A549 (cell line): ENCODE measurements at regions not wholly inside any gene's neighbourhood (a gene's known extent, or its start where the extent isn't known, plus 50 kb on each side); places are given as distances from the start of the nearest gene placed in this dataset.
A peak's percentile ranks its signal among the peaks of the same experiment; 100 is the strongest.

Experiments used
- ATAC-seq, 2 experiments: fragments of 200-7000 bp in 1 of 2; fragments of >200 bp in 1 of 2; cut with Nextera tagmentation in 1 of 2; cut with Tn5 transposase in 1 of 2; 3 replicates each; pipeline versions ENCODE4 v1.8.0 to v1.9.1; 2018 to 2020; ENCODE audit warnings: mild to moderate bottlenecking in 1 of 2, moderate library complexity in 1 of 2
- CTCF ChIA-PET: fragments of 300-600 bp; sonication (Branson Sonifier 250); formaldehyde crosslinking; extraction: SDS; loops from one replicate; lab custom pipeline; 2021; ENCODE audit warnings: antibody characterized with exemption, inconsistent platforms; lab: Yijun Ruan, JAX
- POLR2A ChIA-PET: fragments of 350-600 bp; formaldehyde crosslinking; extraction: SDS; loops from one replicate; lab custom pipeline; 2021; ENCODE audit warnings: antibody characterized with exemption, inconsistent platforms; lab: Yijun Ruan, JAX
- DNase-seq, 2 experiments: peaks; one replicate each; pipeline versions ENCODE4 v3.0.0 to v3.0.0-alpha.2; 2011 to 2016; ENCODE audit warnings: low read depth in 1 of 2, low spot score in 1 of 2
- FAIRE-seq: peaks from 2 replicates; lab custom pipeline; 2011; peaks lifted over from hg19 to GRCh38; lab: Jason Lieb, UNC
- H3K27ac ChIP-seq, 2 experiments: fragments of >200 bp; sonication (Bioruptor Twin); formaldehyde crosslinking; 3 replicates each; pipeline ENCODE4 v1.5.1; 2016 to 2017
- H3K4me1 ChIP-seq: fragments of >200 bp; sonication (Bioruptor Twin); formaldehyde crosslinking; 3 replicates; pipeline ENCODE4 v1.6.1; 2016
- H3K4me2 ChIP-seq: fragments of >200 bp; sonication (Bioruptor Twin); formaldehyde crosslinking; 3 replicates; pipeline ENCODE4 v1.6.1; 2016
- H3K4me3 ChIP-seq: fragments of >200 bp; sonication (Bioruptor Twin); formaldehyde crosslinking; 3 replicates; pipeline ENCODE4 v1.5.1; 2016
- H3K9me3 ChIP-seq: fragments of >200 bp; sonication (Bioruptor Twin); formaldehyde crosslinking; 3 replicates; pipeline ENCODE4 v1.6.1; 2016
- CBX2 ChIP-seq: fragments of 200-600 bp; sonication (generic); IDR thresholded peaks from 2 replicates; pipeline ENCODE4 v1.6.1; 2016; ENCODE audit warnings: low read depth, mild to moderate bottlenecking, borderline replicate concordance
- E2F6 ChIP-seq: IDR thresholded peaks from 2 replicates; pipeline ENCODE4 v1.6.1; 2012; ENCODE audit warnings: low read depth, borderline replicate concordance
- ELK1 ChIP-seq: fragments of 150-350 bp; IDR thresholded peaks from 2 replicates; pipeline ENCODE4 v1.6.1; 2014; ENCODE audit warnings: low read depth, mild to moderate bottlenecking, low read length
- EP300 ChIP-seq, 2 experiments: fragments of >200 bp; sonication (Bioruptor Twin); formaldehyde crosslinking; IDR thresholded peaks; 2 replicates in 1 of 2; 3 replicates in 1 of 2; pipeline ENCODE4 v1.6.1; 2016 to 2017
- ESRRA ChIP-seq: fragments of 150-350 bp; IDR thresholded peaks from 2 replicates; pipeline ENCODE4 v1.6.1; 2014; ENCODE audit warnings: mild to moderate bottlenecking, low read length, borderline replicate concordance
- FOSB ChIP-seq: fragments of 250-450 bp; sonication (Bioruptor Pico); IDR thresholded peaks from 2 replicates; pipeline ENCODE4 v1.5.0; 2020; ENCODE audit warnings: mild to moderate bottlenecking, moderate library complexity
- FOSL2 ChIP-seq, 2 experiments: fragments of 450-650 bp in 1 of 2; fragments of >200 bp in 1 of 2; sonication (Bioruptor Twin) in 1 of 2; formaldehyde crosslinking; IDR thresholded peaks; 2 replicates each; pipeline versions ENCODE4 v1.5.0 to v1.6.1; 2016 to 2020; ENCODE audit warnings: mild to moderate bottlenecking in 1 of 2, moderate library complexity in 1 of 2
- GATA3 ChIP-seq: IDR thresholded peaks from 2 replicates; pipeline ENCODE4 v1.6.1; 2012; ENCODE audit warnings: borderline replicate concordance
- HDAC2 ChIP-seq: fragments of 200-600 bp; sonication (generic); IDR thresholded peaks from 2 replicates; pipeline ENCODE4 v1.6.1; 2016
- HES2 ChIP-seq: fragments of >200 bp; sonication (Bioruptor Twin); formaldehyde crosslinking; IDR thresholded peaks from 2 replicates; pipeline ENCODE4 v1.6.1; 2016
- HEYL ChIP-seq: fragments of 250-450 bp; sonication (Bioruptor Pico); IDR thresholded peaks from 2 replicates; pipeline ENCODE4 v1.8.0; 2021; ENCODE audit warnings: mild to moderate bottlenecking, moderate library complexity
- HOXA7 ChIP-seq: fragments of 250-450 bp; sonication (Bioruptor Pico); IDR thresholded peaks from 2 replicates; pipeline ENCODE4 v1.5.0; 2020; ENCODE audit warnings: mild to moderate bottlenecking, moderate library complexity
- HOXB13 ChIP-seq: fragments of 250-450 bp; sonication (Bioruptor Pico); IDR thresholded peaks from 2 replicates; pipeline ENCODE4 v1.5.0; 2020; ENCODE audit warnings: low read depth, mild to moderate bottlenecking, moderate library complexity
- HOXB5 ChIP-seq: fragments of 250-450 bp; sonication (Bioruptor Pico); IDR thresholded peaks from 2 replicates; pipeline ENCODE4 v1.5.0; 2020; ENCODE audit warnings: mild to moderate bottlenecking, moderate library complexity
- JUN ChIP-seq, 2 experiments: fragments of >200 bp; sonication (Bioruptor Twin); formaldehyde crosslinking; IDR thresholded peaks; 2 replicates in 1 of 2; 3 replicates in 1 of 2; pipeline ENCODE4 v1.6.1; 2016 to 2017
- KDM1A ChIP-seq: fragments of 200-600 bp; sonication (generic); IDR thresholded peaks from 2 replicates; pipeline ENCODE4 v1.6.1; 2016; ENCODE audit warnings: low read depth, mild to moderate bottlenecking
- KDM5A ChIP-seq: fragments of 200-600 bp; sonication (generic); IDR thresholded peaks from 2 replicates; pipeline ENCODE4 v1.6.1; 2016; ENCODE audit warnings: antibody characterized with exemption, mild to moderate bottlenecking
- MAFK ChIP-seq: fragments of 450-650 bp; IDR thresholded peaks from 2 replicates; pipeline ENCODE4 v1.6.1; 2014; ENCODE audit not compliant: partially characterized antibody
- MAX ChIP-seq: IDR thresholded peaks from 2 replicates; pipeline ENCODE4 v1.6.1; 2012
- MYC ChIP-seq: IDR thresholded peaks from 2 replicates; pipeline ENCODE4 v1.6.1; 2012; ENCODE audit warnings: mild to moderate bottlenecking, inconsistent platforms, low read length, improper control_type of control experiment, borderline replicate concordance
- NFE2L2 ChIP-seq: fragments of 150-350 bp; conservative IDR thresholded peaks from 2 replicates; pipeline ENCODE4 v1.6.1; 2014; ENCODE audit warnings: low read length
- NPAS2 ChIP-seq: fragments of 250-450 bp; sonication (Bioruptor Pico); IDR thresholded peaks from 2 replicates; pipeline ENCODE4 v1.8.0; 2022; ENCODE audit warnings: mild to moderate bottlenecking, moderate library complexity, borderline replicate concordance
- POLR2AphosphoS2 ChIP-seq: conservative IDR thresholded peaks from 2 replicates; pipeline ENCODE4 v1.6.1; 2012; ENCODE audit warnings: low read length, improper control_type of control experiment, inconsistent platforms
- RCOR1 ChIP-seq: fragments of 150-350 bp; IDR thresholded peaks from 2 replicates; pipeline ENCODE4 v1.6.1; 2014; ENCODE audit warnings: antibody characterized with exemption, low read length, low read depth
- RNF2 ChIP-seq: fragments of 200-600 bp; sonication (generic); IDR thresholded peaks from 2 replicates; pipeline ENCODE4 v1.6.1; 2016; ENCODE audit warnings: low read depth, mild to moderate bottlenecking, antibody characterized with exemption, moderate library complexity, borderline replicate concordance
- SREBF2 ChIP-seq: fragments of 450-650 bp; IDR thresholded peaks from 2 replicates; pipeline ENCODE4 v1.6.1; 2014; ENCODE audit warnings: mild to moderate bottlenecking, moderate library complexity
- TP53 ChIP-seq: fragments of 250-450 bp; sonication (Bioruptor Pico); IDR thresholded peaks from 2 replicates; pipeline ENCODE4 v1.5.0; 2021; ENCODE audit warnings: mild to moderate bottlenecking, moderate library complexity
- USF2 ChIP-seq: fragments of 450-650 bp; IDR thresholded peaks from 2 replicates; pipeline ENCODE4 v1.6.1; 2014; ENCODE audit warnings: antibody characterized with exemption
- ZC3H11A ChIP-seq: fragments of 450-650 bp; IDR thresholded peaks from 2 replicates; pipeline ENCODE4 v1.6.1; 2014; ENCODE audit warnings: antibody characterized with exemption, mild to moderate bottlenecking
- ZNF302 ChIP-seq: fragments of 250-450 bp; sonication (Bioruptor Pico); IDR thresholded peaks from 2 replicates; pipeline ENCODE4 v1.9.0; 2021; ENCODE audit warnings: inconsistent platforms, mild to moderate bottlenecking, moderate library complexity
- WGBS: methylation state at CpG from one replicate; pipeline ENCODE4 v1.1.6; 2017; ENCODE audit errors: missing lambda C conversion rate; 5-methylcytosine and 5-hydroxymethylcytosine counted together
- TF ChIP-seq, protein P1 (sequence below): fragments of >200 bp; sonication (Bioruptor Twin); formaldehyde crosslinking; IDR thresholded peaks from 3 replicates; pipeline ENCODE4 v1.6.1; 2016

- no peaks in the 10 kb centered on the region for H3K4me1 ChIP-seq
- H3K4me2 ChIP-seq: no peak overlapping the region
- CTCF ChIA-PET: no interaction called here
- H3K9me3 ChIP-seq: no peaks in the 10 kb centered on the region
- 97% methylated on average over 1 of the region's 1 CpG for WGBS
- no peak overlapping the region for H3K4me3 ChIP-seq
- POLR2A ChIA-PET: no interaction called here
- FAIRE-seq (peak; percentile 28), DNase-seq (no peak), ATAC-seq (no peak)
- H3K27ac ChIP-seq: no peak overlapping the region
- no peak for TF ChIP-seq JUN (IDR thresholded peaks at IDR 0.05)
- no peak for TF ChIP-seq NFE2L2
- no peak for TF ChIP-seq HEYL (CRISPR knock-in tag)
- no peak for TF ChIP-seq CBX2
- no peak for TF ChIP-seq HOXB5 (CRISPR knock-in tag)
- TF ChIP-seq FOSL2 (IDR thresholded peaks at IDR 0.05): no peak
- TF ChIP-seq FOSL2 (CRISPR knock-in tag; IDR thresholded peaks at IDR 0.05): no peak
- no peak for TF ChIP-seq SREBF2
- TF ChIP-seq MAX: no peak
- TF ChIP-seq HOXB13: no peak
- TF ChIP-seq RNF2: no peak
- TF ChIP-seq EP300 (IDR thresholded peaks at IDR 0.05): no peak
- TF ChIP-seq ESRRA: no peak
- TF ChIP-seq KDM1A: no peak
- no peak for TF ChIP-seq ZNF302
- TF ChIP-seq RCOR1: no peak
- TF ChIP-seq FOSB: no peak
Observed at GRCh38 chr5:101385276-101385675, 482.2 kb upstream of the ST8SIA4 start.

DNA sequence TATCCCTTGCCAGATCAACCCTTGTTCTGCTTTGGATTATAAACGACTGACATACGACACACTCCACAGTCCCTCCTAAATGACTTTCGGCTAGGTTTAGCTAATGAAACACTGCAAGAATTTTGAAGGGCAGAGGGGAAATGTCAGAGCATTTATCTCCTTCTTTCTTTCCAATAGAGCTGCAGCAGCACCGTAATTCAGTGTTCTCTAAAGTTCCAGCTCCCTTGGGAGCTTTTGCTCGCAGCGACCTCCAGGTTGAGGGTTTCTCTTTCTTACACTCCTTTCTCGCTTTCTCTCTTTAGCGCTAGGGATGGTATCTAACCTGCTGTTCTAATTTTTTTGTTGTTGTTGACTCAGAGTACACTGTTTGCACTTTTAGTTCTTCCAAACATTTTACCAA, 467.1 kb upstream of the ST8SIA4 start:
- Histone ChIP-seq H3K27ac (no peak overlapping the region), H3K4me1 (no peaks in the 10 kb centered on the region), H3K9me3 (no peaks in the 10 kb centered on the region), H3K4me2 (no peak overlapping the region), H3K4me3 (no peak overlapping the region)
- ChIA-PET CTCF (no interaction called here), POLR2A (no interaction called here)
- DNase-seq: no peak
- TF ChIP-seq E2F6 (no peak), USF2 (no peak), HES2 (no peak)
- FAIRE-seq: no peak
- ATAC-seq: no peak
- 84% methylated on average over 8 of the region's 8 CpGs for WGBS

DNA sequence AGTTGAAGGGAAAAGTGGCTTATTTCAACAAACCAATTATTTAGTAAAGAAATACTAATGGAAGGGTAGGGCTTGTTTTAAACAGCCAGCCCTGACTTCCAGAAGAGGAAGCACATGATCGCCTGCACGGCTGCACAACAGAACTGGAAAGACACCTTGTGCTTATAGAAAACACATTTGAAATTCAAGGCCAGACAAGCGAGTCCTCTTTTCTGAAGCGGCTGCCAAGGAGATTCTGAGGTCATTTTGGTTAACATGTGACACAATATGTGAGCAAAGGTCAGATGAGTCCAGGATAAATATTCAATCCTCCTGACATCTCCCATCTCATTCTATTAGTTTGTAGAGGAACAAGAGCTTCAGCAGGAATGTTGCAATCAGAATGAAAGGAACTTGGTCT, 461.4 kb upstream of the ST8SIA4 start:
- 67% methylated on average over 4 of the region's 4 CpGs for WGBS
- H3K4me1 ChIP-seq: no peaks in the 10 kb centered on the region
- CTCF ChIA-PET: interaction anchor here (0.6 kb wide), 1 partner anchor 272 kb away, joined by 4 read pairs; no protein-coding TSS in a partner anchor
- no peak for DNase-seq
- no peak overlapping the region for H3K4me3 ChIP-seq
- H3K4me2 ChIP-seq: no peak overlapping the region
- TF ChIP-seq SREBF2 (no peak), NPAS2 (CRISPR knock-in tag) (no peak), HES2 (no peak), ESRRA (no peak), GATA3 (no peak), RCOR1 (no peak), HDAC2 (no peak), HOXB5 (CRISPR knock-in tag) (no peak), FOSL2 (IDR thresholded peaks at IDR 0.05) (no peak), FOSL2 (CRISPR knock-in tag; IDR thresholded peaks at IDR 0.05) (no peak), MAFK (no peak), ZNF302 (no peak), TP53 (CRISPR knock-in tag) (no peak), ELK1 (no peak), MYC (no peak), POLR2AphosphoS2 (no peak), KDM5A (no peak), HOXA7 (CRISPR knock-in tag) (no peak), HEYL (CRISPR knock-in tag) (no peak), ZC3H11A (no peak)
- TF ChIP-seq, protein P1, sequence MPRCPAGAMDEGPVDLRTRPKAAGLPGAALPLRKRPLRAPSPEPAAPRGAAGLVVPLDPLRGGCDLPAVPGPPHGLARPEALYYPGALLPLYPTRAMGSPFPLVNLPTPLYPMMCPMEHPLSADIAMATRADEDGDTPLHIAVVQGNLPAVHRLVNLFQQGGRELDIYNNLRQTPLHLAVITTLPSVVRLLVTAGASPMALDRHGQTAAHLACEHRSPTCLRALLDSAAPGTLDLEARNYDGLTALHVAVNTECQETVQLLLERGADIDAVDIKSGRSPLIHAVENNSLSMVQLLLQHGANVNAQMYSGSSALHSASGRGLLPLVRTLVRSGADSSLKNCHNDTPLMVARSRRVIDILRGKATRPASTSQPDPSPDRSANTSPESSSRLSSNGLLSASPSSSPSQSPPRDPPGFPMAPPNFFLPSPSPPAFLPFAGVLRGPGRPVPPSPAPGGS: no peak
- TF ChIP-seq, all 56 proteins: peak for 0
- POLR2A ChIA-PET: no interaction called here
- no peaks in the 10 kb centered on the region for H3K9me3 ChIP-seq
- FAIRE-seq (no peak), ATAC-seq (no peak)
- H3K27ac ChIP-seq: no peak overlapping the region
